H7 (cell line): ENCODE measurements at regions not wholly inside any gene's neighbourhood (a gene's known extent, or its start where the extent isn't known, plus 50 kb on each side); places are given as distances from the start of the nearest gene placed in this dataset.

Experiments
- DNase-seq: peaks from one replicate; pipeline ENCODE4 v3.0.0; 2012
- H3K27me3 ChIP-seq: 2 replicates; pipeline ENCODE4 v1.6.0; 2011; ENCODE audit warnings: mild to moderate bottlenecking, low read length; ENCODE audit not compliant: control insufficient read depth, insufficient read depth
- H3K36me3 ChIP-seq: replicated peaks from 2 replicates; pipeline ENCODE4 v1.5.1; 2011; ENCODE audit warnings: low read length; ENCODE audit not compliant: control insufficient read depth, insufficient read depth
- H3K4me3 ChIP-seq: 2 replicates; pipeline ENCODE4 v1.5.1; 2011; ENCODE audit warnings: low read depth, mild to moderate bottlenecking, control low read depth, low read length, moderate library complexity; ENCODE audit not compliant: insufficient read depth

- no peaks in the 10 kb centered on the region for H3K36me3 ChIP-seq
- DNase-seq, result no peak
- H3K27me3 ChIP-seq, result no peaks in the 10 kb centered on the region
- H3K4me3 ChIP-seq, result no peak overlapping the region
These were observed 375.1 kb upstream of the MMS22L start for GRCh38 chr6:97658090-97658489.

GRCh38 chr6:97663252-97663651 lies 380.2 kb upstream of the MMS22L start:
- Histone ChIP-seq H3K4me3 (no peak overlapping the region), H3K36me3 (no peaks in the 10 kb centered on the region), H3K27me3 (no peaks in the 10 kb centered on the region)
- DNase-seq, result no peak

- DNase-seq, result peak; percentile 4
- Histone ChIP-seq H3K27me3 (no peaks in the 10 kb centered on the region), H3K36me3 (no peaks in the 10 kb centered on the region), H3K4me3 (no peak overlapping the region)
These were observed 382.4 kb upstream of the MMS22L start for GRCh38 chr6:97665446-97665845.

GRCh38 chr6:97666889-97667288 lies 383.9 kb upstream of the MMS22L start:
- Histone ChIP-seq H3K36me3 (no peaks in the 10 kb centered on the region), H3K27me3 (no peaks in the 10 kb centered on the region), H3K4me3 (no peak overlapping the region)
- DNase-seq, result no peak

- Histone ChIP-seq H3K36me3 (no peaks in the 10 kb centered on the region), H3K27me3 (no peaks in the 10 kb centered on the region), H3K4me3 (no peak overlapping the region)
- no peak for DNase-seq
These were observed 385.7 kb upstream of the MMS22L start for GRCh38 chr6:97668716-97669115.

- peak; percentile 3 for DNase-seq
- no peak overlapping the region for H3K4me3 ChIP-seq
- no peaks in the 10 kb centered on the region for H3K36me3 ChIP-seq
- H3K27me3 ChIP-seq, result no peaks in the 10 kb centered on the region
These were observed 386.4 kb upstream of the MMS22L start for GRCh38 chr6:97669191-97670031.

GRCh38 chr6:97674802-97675201 lies 391.8 kb upstream of the MMS22L start:
- Histone ChIP-seq H3K4me3 (no peak overlapping the region), H3K36me3 (no peaks in the 10 kb centered on the region), H3K27me3 (no peaks in the 10 kb centered on the region)
- DNase-seq, result no peak

GRCh38 chr6:97677626-97678025 lies 394.6 kb upstream of the MMS22L start:
- DNase-seq, result no peak
- Histone ChIP-seq H3K4me3 (no peak overlapping the region), H3K27me3 (no peaks in the 10 kb centered on the region), H3K36me3 (no peaks in the 10 kb centered on the region)

- DNase-seq, result no peak
- Histone ChIP-seq H3K4me3 (no peak overlapping the region), H3K36me3 (no peaks in the 10 kb centered on the region), H3K27me3 (no peaks in the 10 kb centered on the region)
These were observed 404.9 kb upstream of the MMS22L start for GRCh38 chr6:97687916-97688315.

- DNase-seq, result no peak
- Histone ChIP-seq H3K36me3 (no peaks in the 10 kb centered on the region), H3K4me3 (no peak overlapping the region), H3K27me3 (no peaks in the 10 kb centered on the region)
These were observed 406.2 kb upstream of the MMS22L start for GRCh38 chr6:97689078-97689754.

GRCh38 chr6:97697456-97697855 lies 414.4 kb upstream of the MMS22L start:
- Histone ChIP-seq H3K4me3 (no peak overlapping the region), H3K36me3 (no peaks in the 10 kb centered on the region), H3K27me3 (no peaks in the 10 kb centered on the region)
- no peak for DNase-seq

GRCh38 chr6:97701801-97702200 lies 418.8 kb upstream of the MMS22L start:
- DNase-seq, result no peak
- Histone ChIP-seq H3K36me3 (no peaks in the 10 kb centered on the region), H3K27me3 (no peaks in the 10 kb centered on the region), H3K4me3 (no peak overlapping the region)

GRCh38 chr6:97702248-97702647 lies 419.2 kb upstream of the MMS22L start:
- no peak overlapping the region for H3K4me3 ChIP-seq
- DNase-seq, result no peak

GRCh38 chr6:97703661-97704060 lies 420.6 kb upstream of the MMS22L start:
- no peaks in the 10 kb centered on the region for H3K27me3 ChIP-seq
- no peak overlapping the region for H3K4me3 ChIP-seq
- H3K36me3 ChIP-seq, result no peaks in the 10 kb centered on the region
- no peak for DNase-seq

More at GRCh38 chr6:97702248-97702647, 419.2 kb upstream of the MMS22L start:
- no peaks in the 10 kb centered on the region for H3K36me3 ChIP-seq
- no peaks in the 10 kb centered on the region for H3K27me3 ChIP-seq

- Histone ChIP-seq H3K4me3 (no peak overlapping the region), H3K27me3 (no peaks in the 10 kb centered on the region), H3K36me3 (no peaks in the 10 kb centered on the region)
- DNase-seq, result peak; percentile 26
These were observed 422.6 kb upstream of the MMS22L start for GRCh38 chr6:97705568-97705967.
